Smooth muscle cell (in vitro differentiated cells): ENCODE measurements at regions not wholly inside any gene's neighbourhood (a gene's known extent, or its start where the extent isn't known, plus 50 kb on each side); places are given as distances from the start of the nearest gene placed in this dataset.

ENCODE experiments used
- DNase-seq: peaks from one replicate; lab custom pipeline; 2025; ENCODE audit not compliant: unreplicated experiment; lab: John Stamatoyannopoulos, UW
- H2AFZ ChIP-seq: fragments of 200-600 bp; sonication (generic); 2 replicates; pipeline ENCODE4 v1.6.0; 2016; ENCODE audit warnings: antibody characterized with exemption, low read depth, mild to moderate bottlenecking
- H3F3A ChIP-seq: fragments of 200-600 bp; sonication (generic); 2 replicates; pipeline ENCODE4 v1.6.0; 2017; ENCODE audit warnings: antibody characterized with exemption, low read depth
- H3K27ac ChIP-seq: fragments of 200-600 bp; sonication (generic); 2 replicates; pipeline ENCODE4 v1.5.1; 2016; ENCODE audit warnings: low read depth, mild to moderate bottlenecking
- H3K27me3 ChIP-seq: fragments of 200-600 bp; sonication (generic); 2 replicates; pipeline ENCODE4 v1.6.1; 2016; ENCODE audit warnings: low read depth, mild to moderate bottlenecking
- H3K36me3 ChIP-seq: fragments of 200-600 bp; sonication (generic); 2 replicates; pipeline ENCODE4 v1.5.1; 2016; ENCODE audit warnings: low read depth
- H3K4me1 ChIP-seq: fragments of 200-600 bp; sonication (generic); 2 replicates; pipeline ENCODE4 v1.5.1; 2016; ENCODE audit warnings: low read depth
- H3K4me2 ChIP-seq: fragments of 200-600 bp; sonication (generic); 2 replicates; pipeline ENCODE4 v1.6.0; 2016; ENCODE audit warnings: mild to moderate bottlenecking
- H3K4me3 ChIP-seq: fragments of 200-600 bp; sonication (generic); 2 replicates; pipeline ENCODE4 v1.5.1; 2016; ENCODE audit warnings: mild to moderate bottlenecking
- H3K79me2 ChIP-seq: fragments of 200-600 bp; sonication (generic); 2 replicates; pipeline ENCODE4 v1.6.0; 2016; ENCODE audit warnings: low read depth, mild to moderate bottlenecking
- H3K9ac ChIP-seq: fragments of 200-600 bp; sonication (generic); 2 replicates; pipeline ENCODE4 v1.6.0; 2016; ENCODE audit warnings: low read depth
- H3K9me3 ChIP-seq: fragments of 200-600 bp; sonication (generic); replicated peaks from 2 replicates; pipeline ENCODE4 v1.5.1; 2016; ENCODE audit warnings: low read depth
- H4K20me1 ChIP-seq: fragments of 200-600 bp; sonication (generic); 2 replicates; pipeline ENCODE4 v1.6.0; 2016; ENCODE audit warnings: low read depth
- WGBS: methylation state at CpG from one replicate; pipeline ENCODE4 v1.1.7; 2016; ENCODE audit warnings: low lambda C conversion rate; 5-methylcytosine and 5-hydroxymethylcytosine counted together
- TF ChIP-seq, protein P1 (sequence below): fragments of 200-600 bp; sonication (generic); IDR thresholded peaks from 2 replicates; pipeline ENCODE4 v1.5.1; 2017; ENCODE audit warnings: borderline replicate concordance, mild to moderate bottlenecking, antibody characterized with exemption; ENCODE audit not compliant: insufficient read depth, poor library complexity, severe bottlenecking

- H2AFZ ChIP-seq = no peak overlapping the region
- no peak overlapping the region for H3K9ac ChIP-seq
- no peak overlapping the region for H3K27ac ChIP-seq
- peaks cover 54% of the 10 kb centered on the region for H3K27me3 ChIP-seq
- no peak overlapping the region for H3K4me3 ChIP-seq
- WGBS = 65% methylated on average over 3 of the region's 3 CpGs
- H3F3A ChIP-seq = no peaks in the 10 kb centered on the region
- no peak overlapping the region for H3K4me2 ChIP-seq
- H3K79me2 ChIP-seq = no peaks in the 10 kb centered on the region
- H3K36me3 ChIP-seq = no peaks in the 10 kb centered on the region
- DNase-seq = no peak
- H3K4me1 ChIP-seq = no peaks in the 10 kb centered on the region
- H3K9me3 ChIP-seq = no peaks in the 10 kb centered on the region
- no peaks in the 10 kb centered on the region for H4K20me1 ChIP-seq
- TF ChIP-seq, protein P1, sequence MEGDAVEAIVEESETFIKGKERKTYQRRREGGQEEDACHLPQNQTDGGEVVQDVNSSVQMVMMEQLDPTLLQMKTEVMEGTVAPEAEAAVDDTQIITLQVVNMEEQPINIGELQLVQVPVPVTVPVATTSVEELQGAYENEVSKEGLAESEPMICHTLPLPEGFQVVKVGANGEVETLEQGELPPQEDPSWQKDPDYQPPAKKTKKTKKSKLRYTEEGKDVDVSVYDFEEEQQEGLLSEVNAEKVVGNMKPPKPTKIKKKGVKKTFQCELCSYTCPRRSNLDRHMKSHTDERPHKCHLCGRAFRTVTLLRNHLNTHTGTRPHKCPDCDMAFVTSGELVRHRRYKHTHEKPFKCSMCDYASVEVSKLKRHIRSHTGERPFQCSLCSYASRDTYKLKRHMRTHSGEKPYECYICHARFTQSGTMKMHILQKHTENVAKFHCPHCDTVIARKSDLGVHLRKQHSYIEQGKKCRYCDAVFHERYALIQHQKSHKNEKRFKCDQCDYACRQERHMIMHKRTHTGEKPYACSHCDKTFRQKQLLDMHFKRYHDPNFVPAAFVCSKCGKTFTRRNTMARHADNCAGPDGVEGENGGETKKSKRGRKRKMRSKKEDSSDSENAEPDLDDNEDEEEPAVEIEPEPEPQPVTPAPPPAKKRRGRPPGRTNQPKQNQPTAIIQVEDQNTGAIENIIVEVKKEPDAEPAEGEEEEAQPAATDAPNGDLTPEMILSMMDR = no peak
Measured at GRCh38 chr18:57856128-57856527, 53.0 kb upstream of the ATP8B1 start.

DNA sequence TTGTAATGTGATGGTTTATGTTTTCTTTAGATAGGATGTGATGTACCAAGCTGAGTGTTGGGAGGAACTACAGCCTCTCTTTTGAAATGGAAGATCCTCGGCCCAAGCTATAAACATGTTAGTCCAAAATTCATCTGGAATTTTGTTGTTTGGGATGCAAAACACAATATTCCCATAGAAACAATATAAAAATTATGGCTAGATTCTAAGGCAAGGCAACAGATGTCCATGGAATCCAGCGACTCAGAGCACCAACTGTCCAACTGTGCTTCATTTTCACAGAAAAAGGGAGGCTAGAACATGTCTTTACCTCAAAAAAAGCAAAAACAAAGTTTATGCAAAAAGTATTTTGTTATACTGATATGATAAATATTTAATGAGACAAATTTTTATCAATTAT is 52.4 kb upstream of the ATP8B1 start:
- Histone ChIP-seq H3K4me1 (no peaks in the 10 kb centered on the region), H3K27ac (no peak overlapping the region), H4K20me1 (no peaks in the 10 kb centered on the region), H3K79me2 (no peaks in the 10 kb centered on the region), H3K4me3 (no peak overlapping the region), H3K27me3 (peaks cover 50% of the 10 kb centered on the region), H3K9me3 (no peaks in the 10 kb centered on the region), H3F3A (no peaks in the 10 kb centered on the region), H3K4me2 (no peak overlapping the region), H2AFZ (no peak overlapping the region), H3K36me3 (no peaks in the 10 kb centered on the region), H3K9ac (no peak overlapping the region)
- TF ChIP-seq, protein P1 = no peak
- no peak for DNase-seq
- WGBS = 95% methylated on average over 2 of the region's 2 CpGs

GRCh38 chr18:57854726-57855125 is 51.6 kb upstream of the ATP8B1 start:
- H3K9me3 ChIP-seq = no peaks in the 10 kb centered on the region
- H3K9ac ChIP-seq = no peak overlapping the region
- no peak overlapping the region for H2AFZ ChIP-seq
- H3K4me1 ChIP-seq = no peaks in the 10 kb centered on the region
- no peak for DNase-seq
- H3K4me2 ChIP-seq = no peak overlapping the region
- H3K27ac ChIP-seq = no peak overlapping the region
- H4K20me1 ChIP-seq = no peaks in the 10 kb centered on the region
- no peaks in the 10 kb centered on the region for H3K79me2 ChIP-seq
- peaks cover 42% of the 10 kb centered on the region for H3K27me3 ChIP-seq
- H3K36me3 ChIP-seq = no peaks in the 10 kb centered on the region
- no peak overlapping the region for H3K4me3 ChIP-seq
- whole genome bisulfite sequencing = 86% methylated on average over 3 of the region's 3 CpGs
- H3F3A ChIP-seq = no peaks in the 10 kb centered on the region
- TF ChIP-seq, protein P1 = no peak

GRCh38 chr18:57853864-57854263 is 50.7 kb upstream of the ATP8B1 start:
- Histone ChIP-seq H3K27ac (no peak overlapping the region), H3K4me3 (no peak overlapping the region), H3F3A (no peaks in the 10 kb centered on the region), H3K9me3 (no peaks in the 10 kb centered on the region), H4K20me1 (no peaks in the 10 kb centered on the region), H3K4me1 (no peaks in the 10 kb centered on the region), H3K9ac (no peak overlapping the region), H3K79me2 (no peaks in the 10 kb centered on the region), H3K36me3 (no peaks in the 10 kb centered on the region), H3K27me3 (peaks cover 35% of the 10 kb centered on the region), H3K4me2 (no peak overlapping the region), H2AFZ (no peak overlapping the region)
- no peak for DNase-seq
- TF ChIP-seq, protein P1 = no peak
- 94% methylated on average over 2 of the region's 2 CpGs for WGBS
